GM18907 (cell line): ENCODE measurements at regions not wholly inside any gene's neighbourhood (a gene's known extent, or its start where the extent isn't known, plus 50 kb on each side); places are given as distances from the start of the nearest gene placed in this dataset.

Source experiments
- ATAC-seq: cut with Tn5 transposase; IDR thresholded peaks from one replicate; pipeline ENCODE4 v1.9.1; 2021; ENCODE audit warnings: mild to moderate bottlenecking, moderate library complexity; ENCODE audit not compliant: unreplicated experiment

GRCh38 chr7:106166651-106167342 is 54.7 kb upstream of the SYPL1 start:
- no peak for ATAC-seq

GRCh38 chr7:106165337-106165736 is 53.2 kb upstream of the SYPL1 start:
- no peak for ATAC-seq

GRCh38 chr7:106163257-106163656 is 51.1 kb upstream of the SYPL1 start:
- no peak for ATAC-seq
